Testis (tissue), 2 donors: ENCODE measurements at regions not wholly inside any gene's neighbourhood (a gene's known extent, or its start where the extent isn't known, plus 50 kb on each side); places are given as distances from the start of the nearest gene placed in this dataset.

Experiments
- DNase-seq: peaks from one replicate; pipeline ENCODE4 v3.0.0-alpha.2; 2019
- H3K27ac ChIP-seq, 2 donors: fragments of 200-600 bp; sonication (generic); one replicate each; pipeline ENCODE4 v1.5.1; 2019
- H3K27me3 ChIP-seq: fragments of 200-600 bp; sonication (generic); one replicate; pipeline ENCODE4 v1.5.1; 2019
- H3K36me3 ChIP-seq: fragments of 200-600 bp; sonication (generic); one replicate; pipeline ENCODE4 v1.5.1; 2017; ENCODE audit warnings: low read depth; ENCODE audit errors: missing control alignments
- H3K4me1 ChIP-seq: fragments of 200-600 bp; sonication (generic); one replicate; pipeline ENCODE4 v1.5.1; 2019
- H3K4me3 ChIP-seq, 2 donors: fragments of 200-600 bp; sonication (generic); one replicate each; pipeline ENCODE4 v1.5.1; 2017 to 2019
- H3K9me3 ChIP-seq: fragments of 200-600 bp; sonication (generic); one replicate; pipeline ENCODE4 v1.5.1; 2017
- CTCF ChIP-seq, 3 experiments: fragments of 450-650 bp in 2 of 3; fragments of 200-600 bp in 1 of 3; sonication (generic) in 1 of 3; IDR thresholded peaks; one replicate each; pipeline ENCODE4 v1.5.1; 2016 to 2019; ENCODE audit warnings: antibody characterized with exemption in 3 of 3, mild to moderate bottlenecking in 2 of 3, moderate library complexity in 1 of 3
- POLR2A ChIP-seq: fragments of 450-650 bp; IDR thresholded peaks from one replicate; pipeline ENCODE4 v1.6.1; 2017; ENCODE audit warnings: antibody characterized with exemption, mild to moderate bottlenecking, moderate library complexity
- WGBS, 2 donors: methylation state at CpG; one replicate each; pipeline ENCODE4 v1.1.5; 2018; 5-methylcytosine and 5-hydroxymethylcytosine counted together
- intact Hi-C: fragments of 100-400 bp; cut with DNase I; formaldehyde crosslinking; loops from one replicate; pipeline ENCODE4 v1.15.1; 2023; ENCODE audit warnings: low total_unique reads

GRCh38 chr12:128008341-128008740 is 258.6 kb upstream of the TMEM132C start:
- no peaks in the 10 kb centered on the region for H3K27me3 ChIP-seq
- 73 to 81% methylated on average over 3 of the region's 3 CpGs for WGBS, 2 donors
- H3K36me3 ChIP-seq, result no peaks in the 10 kb centered on the region
- intact Hi-C loops, result no loop called here
- no peak for TF ChIP-seq CTCF (IDR thresholded peaks at IDR 0.05)
- TF ChIP-seq POLR2A, result no peak
- H3K9me3 ChIP-seq, result no peaks in the 10 kb centered on the region
- H3K27ac ChIP-seq, result no peak overlapping the region
- H3K4me1 ChIP-seq, result no peaks in the 10 kb centered on the region
- H3K4me3 ChIP-seq, result no peak overlapping the region
- no peak for DNase-seq

- Histone ChIP-seq H3K36me3 (no peaks in the 10 kb centered on the region), H3K9me3 (no peaks in the 10 kb centered on the region), H3K27ac (no peak overlapping the region), H3K4me3 (no peak overlapping the region), H3K27me3 (no peaks in the 10 kb centered on the region), H3K4me1 (no peaks in the 10 kb centered on the region)
- TF ChIP-seq POLR2A (no peak), CTCF (IDR thresholded peaks at IDR 0.05) (no peak)
- no peak for DNase-seq
- 63 to 75% methylated on average over 8 of the region's 8 CpGs for WGBS, 2 donors
- intact Hi-C loops, result no loop called here
Measured at GRCh38 chr12:128009108-128009507, 257.9 kb upstream of the TMEM132C start.

- Histone ChIP-seq H3K9me3 (no peaks in the 10 kb centered on the region), H3K27ac (no peak overlapping the region), H3K27me3 (no peaks in the 10 kb centered on the region), H3K4me3 (no peak overlapping the region), H3K36me3 (no peaks in the 10 kb centered on the region), H3K4me1 (no peaks in the 10 kb centered on the region)
- DNase-seq, result no peak
- intact Hi-C loops, result no loop called here
- TF ChIP-seq POLR2A, result no peak
- TF ChIP-seq CTCF (IDR thresholded peaks at IDR 0.05), result no peak
Measured at GRCh38 chr12:128012110-128012509, 254.9 kb upstream of the TMEM132C start.

- DNase-seq, result no peak
- Histone ChIP-seq H3K27me3 (no peaks in the 10 kb centered on the region), H3K36me3 (no peaks in the 10 kb centered on the region), H3K4me1 (no peaks in the 10 kb centered on the region), H3K9me3 (no peaks in the 10 kb centered on the region), H3K27ac (no peak overlapping the region), H3K4me3 (no peak overlapping the region)
- 81 to 87% methylated on average over 3 of the region's 3 CpGs for WGBS, 2 donors
- TF ChIP-seq POLR2A, result no peak
- intact Hi-C loops, result no loop called here
Measured at GRCh38 chr12:128015276-128015675, 251.7 kb upstream of the TMEM132C start.

GRCh38 chr12:128018067-128018466 is 248.9 kb upstream of the TMEM132C start:
- H3K27me3 ChIP-seq, result no peaks in the 10 kb centered on the region
- no peak for DNase-seq
- H3K4me3 ChIP-seq, result no peak overlapping the region
- no peaks in the 10 kb centered on the region for H3K36me3 ChIP-seq
- intact Hi-C loops, result no loop called here
- peaks cover 3% of the 10 kb centered on the region for H3K4me1 ChIP-seq
- no peaks in the 10 kb centered on the region for H3K9me3 ChIP-seq
- WGBS, 2 donors, result 75 to 84% methylated on average over 10 of the region's 10 CpGs
- TF ChIP-seq POLR2A (no peak), CTCF (IDR thresholded peaks at IDR 0.05) (no peak)
- no peak overlapping the region for H3K27ac ChIP-seq
